B cell (primary cell): ENCODE measurements at regions not wholly inside any gene's neighbourhood (a gene's known extent, or its start where the extent isn't known, plus 50 kb on each side); places are given as distances from the start of the nearest gene placed in this dataset.

Source experiments
- ATAC-seq: fragments of 200-7000 bp; cut with Tn5 transposase; one replicate; pipeline ENCODE4 v1.10.0; 2021; ENCODE audit warnings: low read depth, mild to moderate bottlenecking, moderate number of reproducible peaks, moderate library complexity
- CTCF ChIA-PET: fragments of 350-600 bp; sonication (Branson Sonifier 250); formaldehyde crosslinking; loops from one replicate; lab custom pipeline; 2021; ENCODE audit warnings: antibody characterized with exemption, inconsistent platforms; lab: Charles Lee
- POLR2A ChIA-PET: fragments of 350-600 bp; sonication (Branson Sonifier 250); formaldehyde crosslinking; loops from one replicate; lab custom pipeline; 2021; ENCODE audit warnings: antibody characterized with exemption; lab: Charles Lee
- DNase-seq: peaks from one replicate; pipeline ENCODE4 v3.0.0; 2013
- H2AFZ ChIP-seq: 2 replicates; pipeline ENCODE4 v1.6.1; 2012; ENCODE audit warnings: mild to moderate bottlenecking, low read depth, low read length; ENCODE audit not compliant: insufficient read depth, poor library complexity, severe bottlenecking
- H3K27ac ChIP-seq, 2 donors: 1 replicate in 1 of 2; 2 replicates in 1 of 2; pipeline ENCODE4 v1.5.1; 2012 to 2013; ENCODE audit warnings: low read length in 2 of 2, mild to moderate bottlenecking in 2 of 2, moderate library complexity in 1 of 2
- H3K27me3 ChIP-seq, 4 experiments: fragments of 200-600 bp in 1 of 4; sonication (generic) in 1 of 4; replicated peaks in 1 of 4; 1 replicate in 2 of 4; 2 replicates in 2 of 4; pipeline versions ENCODE4 v1.6.1 to v1.7.0; 2013 to 2016; ENCODE audit warnings: low read length in 3 of 4, mild to moderate bottlenecking in 2 of 4, mixed read lengths in 1 of 4, moderate library complexity in 1 of 4; ENCODE audit not compliant: insufficient read depth in 4 of 4, control insufficient read depth in 3 of 4; ENCODE audit errors: control extremely low read depth in 1 of 4
- H3K36me3 ChIP-seq, 2 experiments: replicated peaks in 1 of 2; 1 replicate in 1 of 2; 2 replicates in 1 of 2; pipeline versions ENCODE4 v1.6.1 to v1.7.1; 2013; ENCODE audit warnings: low read length in 1 of 2; ENCODE audit not compliant: insufficient read depth in 2 of 2, control insufficient read depth in 1 of 2; ENCODE audit errors: control extremely low read depth in 1 of 2, extremely low read depth in 1 of 2
- H3K4me1 ChIP-seq, 2 donors: fragments of 200-600 bp in 1 of 2; sonication (generic) in 1 of 2; 1 replicate in 1 of 2; 2 replicates in 1 of 2; pipeline versions ENCODE4 v1.5.1 to v1.6.1; 2013 to 2017; ENCODE audit warnings: low read length in 2 of 2; ENCODE audit not compliant: control insufficient read depth in 2 of 2, insufficient read depth in 2 of 2
- H3K4me2 ChIP-seq: replicated peaks from 2 replicates; pipeline ENCODE3; 2012; ENCODE audit warnings: mild to moderate bottlenecking, low read depth, low read length; ENCODE audit not compliant: poor library complexity, severe bottlenecking
- H3K4me3 ChIP-seq, 5 experiments: fragments of 200-600 bp in 1 of 5; sonication (generic) in 1 of 5; 1 replicate in 3 of 5; 2 replicates in 2 of 5; pipeline versions ENCODE4 v1.5.1 to v1.7.0; 2011 to 2016; ENCODE audit warnings: low read length in 4 of 5, mild to moderate bottlenecking in 4 of 5, low read depth in 2 of 5, control low read depth in 1 of 5, moderate library complexity in 1 of 5; ENCODE audit not compliant: insufficient read depth in 1 of 5; ENCODE audit errors: control extremely low read depth in 1 of 5, extremely low read depth in 1 of 5
- H3K79me2 ChIP-seq: fragments of 200-600 bp; sonication (generic); one replicate; pipeline ENCODE4 v1.6.0; 2016; ENCODE audit warnings: low read length; ENCODE audit not compliant: control insufficient read depth, insufficient read depth
- H3K9ac ChIP-seq: fragments of 200-600 bp; sonication (generic); 2 replicates; pipeline ENCODE4 v1.6.1; 2017; ENCODE audit warnings: mild to moderate bottlenecking, low read length, moderate library complexity
- H3K9me3 ChIP-seq, 3 donors: one replicate each; pipeline versions ENCODE4 v1.6.1 to v1.7.1; 2013; ENCODE audit warnings: low read length in 2 of 3; ENCODE audit not compliant: control insufficient read depth in 2 of 3, insufficient read depth in 1 of 3; ENCODE audit errors: control extremely low read depth in 1 of 3
- H4K20me1 ChIP-seq: 2 replicates; pipeline ENCODE4 v1.6.0; 2012; ENCODE audit warnings: mild to moderate bottlenecking, low read length; ENCODE audit not compliant: insufficient read depth, control insufficient read depth, poor library complexity, severe bottlenecking
- H3K27ac Mint-ChIP-seq: one replicate; pipeline ENCODE4 v1.8.0; 2021; ENCODE audit warnings: mixed read lengths
- H3K27me3 Mint-ChIP-seq: one replicate; pipeline ENCODE4 v1.8.0; 2021; ENCODE audit warnings: mixed read lengths
- H3K4me1 Mint-ChIP-seq: one replicate; pipeline ENCODE4 v1.8.0; 2021; ENCODE audit warnings: mixed read lengths
- H3K4me3 Mint-ChIP-seq: one replicate; pipeline ENCODE4 v1.8.0; 2021; ENCODE audit warnings: mixed read lengths
- H3K9me3 Mint-ChIP-seq: one replicate; pipeline ENCODE4 v1.8.0; 2022; ENCODE audit warnings: mixed read lengths; ENCODE audit not compliant: insufficient read depth
- EZH2 ChIP-seq: IDR thresholded peaks from 2 replicates; pipeline ENCODE4 v1.6.1; 2012; ENCODE audit warnings: borderline replicate concordance, low read depth, mild to moderate bottlenecking, moderate library complexity, low read length; ENCODE audit not compliant: insufficient read depth, poor library complexity, severe bottlenecking
- WGBS: methylation state at CpG from one replicate; pipeline ENCODE4 v1.1.5; 2013; ENCODE audit warnings: missing lambda C conversion rate; ENCODE audit not compliant: insufficient coverage; 5-methylcytosine and 5-hydroxymethylcytosine counted together
- intact Hi-C: fragments of 100-400 bp; cut with micrococcal nuclease; formaldehyde crosslinking; loops from one replicate; pipeline ENCODE4 v1.10.0; 2022
- TF ChIP-seq, protein P1 (sequence below): fragments of 200-600 bp; IDR thresholded peaks from one replicate; pipeline ENCODE4 v1.8.0; 2022; ENCODE audit warnings: antibody characterized with exemption, mild to moderate bottlenecking

DNA sequence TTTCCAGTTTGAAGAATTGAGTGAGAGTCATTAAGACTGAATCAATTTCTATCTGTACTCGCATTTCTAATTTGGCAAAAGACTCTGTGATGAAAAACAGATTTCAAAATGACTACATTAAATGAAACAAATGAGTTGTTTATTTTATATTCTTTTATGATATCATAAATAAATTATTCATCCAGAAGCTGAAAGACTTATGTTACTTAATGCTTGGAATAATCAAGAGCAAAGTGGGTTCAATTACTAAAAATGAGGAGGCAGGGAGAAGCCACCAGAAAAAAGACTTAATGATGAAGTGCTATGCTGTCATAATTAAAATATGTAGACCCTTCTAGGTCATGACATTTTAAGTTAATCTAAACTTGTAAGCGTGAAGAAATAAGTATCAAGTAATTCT lies 130.6 kb upstream of the FERMT1 start:
- intact Hi-C loops, result no loop called here
- no peaks in the 10 kb centered on the region for H3K9me3 Mint-ChIP-seq
- Histone ChIP-seq H2AFZ (no peak overlapping the region), H3K4me3 (no peak overlapping the region), H3K9ac (no peak overlapping the region), H3K36me3 (no peaks in the 10 kb centered on the region), H3K9me3 (peaks cover 0 to 7% (median 0%) of the 10 kb centered on the region in 3 donors), H3K79me2 (no peaks in the 10 kb centered on the region), H4K20me1 (no peaks in the 10 kb centered on the region), H3K27me3 (no peaks in the 10 kb centered on the region), H3K27ac (no peak overlapping the region), H3K4me2 (no peak overlapping the region), H3K4me1 (no peaks in the 10 kb centered on the region)
- ChIA-PET POLR2A (no interaction called here), CTCF (no interaction called here)
- TF ChIP-seq, protein P1, sequence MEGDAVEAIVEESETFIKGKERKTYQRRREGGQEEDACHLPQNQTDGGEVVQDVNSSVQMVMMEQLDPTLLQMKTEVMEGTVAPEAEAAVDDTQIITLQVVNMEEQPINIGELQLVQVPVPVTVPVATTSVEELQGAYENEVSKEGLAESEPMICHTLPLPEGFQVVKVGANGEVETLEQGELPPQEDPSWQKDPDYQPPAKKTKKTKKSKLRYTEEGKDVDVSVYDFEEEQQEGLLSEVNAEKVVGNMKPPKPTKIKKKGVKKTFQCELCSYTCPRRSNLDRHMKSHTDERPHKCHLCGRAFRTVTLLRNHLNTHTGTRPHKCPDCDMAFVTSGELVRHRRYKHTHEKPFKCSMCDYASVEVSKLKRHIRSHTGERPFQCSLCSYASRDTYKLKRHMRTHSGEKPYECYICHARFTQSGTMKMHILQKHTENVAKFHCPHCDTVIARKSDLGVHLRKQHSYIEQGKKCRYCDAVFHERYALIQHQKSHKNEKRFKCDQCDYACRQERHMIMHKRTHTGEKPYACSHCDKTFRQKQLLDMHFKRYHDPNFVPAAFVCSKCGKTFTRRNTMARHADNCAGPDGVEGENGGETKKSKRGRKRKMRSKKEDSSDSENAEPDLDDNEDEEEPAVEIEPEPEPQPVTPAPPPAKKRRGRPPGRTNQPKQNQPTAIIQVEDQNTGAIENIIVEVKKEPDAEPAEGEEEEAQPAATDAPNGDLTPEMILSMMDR, result no peak
- no peak for TF ChIP-seq EZH2
- H3K4me3 Mint-ChIP-seq, result no peak overlapping the region
- WGBS, result no CpG with 5 or more reads among the region's 2 CpGs
- H3K4me1 Mint-ChIP-seq, result no peaks in the 10 kb centered on the region
- no peak for ATAC-seq
- H3K27ac Mint-ChIP-seq, result no peak overlapping the region
- no peak for DNase-seq
- H3K27me3 Mint-ChIP-seq, result no peaks in the 10 kb centered on the region

DNA sequence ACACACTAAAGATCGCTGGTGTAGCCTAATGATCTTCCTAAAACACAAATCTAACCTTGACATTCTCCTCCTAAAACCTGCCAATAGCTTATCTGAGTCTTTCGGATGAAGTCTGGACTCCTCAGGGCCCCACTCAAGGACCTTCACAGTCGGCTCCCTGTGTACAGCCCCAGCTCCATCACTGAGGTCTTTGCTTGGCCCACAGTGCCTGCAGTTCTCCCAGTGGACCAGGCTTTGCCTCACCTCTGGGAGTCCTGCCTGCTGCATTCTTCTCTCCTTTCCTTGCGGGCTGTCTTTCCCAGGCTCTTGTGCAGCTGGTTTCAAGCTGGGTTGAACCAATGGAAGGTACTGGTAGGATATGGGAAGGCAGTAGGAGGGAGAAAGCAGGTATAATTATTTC lies 122.6 kb upstream of the FERMT1 start:
- Histone ChIP-seq H3K9ac (no peak overlapping the region), H3K36me3 (no peaks in the 10 kb centered on the region), H3K4me3 (no peak overlapping the region), H3K9me3 (peaks cover 0 to 17% (median 0%) of the 10 kb centered on the region in 3 donors), H3K4me2 (no peak overlapping the region), H2AFZ (no peak overlapping the region), H4K20me1 (no peaks in the 10 kb centered on the region), H3K79me2 (no peaks in the 10 kb centered on the region), H3K4me1 (no peaks in the 10 kb centered on the region), H3K27ac (no peak overlapping the region), H3K27me3 (no peaks in the 10 kb centered on the region)
- Mint-ChIP-seq H3K27me3 (no peaks in the 10 kb centered on the region), H3K4me1 (no peaks in the 10 kb centered on the region), H3K4me3 (no peak overlapping the region), H3K27ac (no peak overlapping the region), H3K9me3 (no peaks in the 10 kb centered on the region)
- ATAC-seq (no peak), DNase-seq (no peak)
- POLR2A ChIA-PET, result no interaction called here
- CTCF ChIA-PET, result no interaction called here
- 93% methylated on average over 3 of the region's 4 CpGs for WGBS
- no peak for TF ChIP-seq EZH2
- TF ChIP-seq, protein P1, result no peak
- intact Hi-C loops, result no loop called here
